RWPE1 (cell line): ENCODE measurements at regions not wholly inside any gene's neighbourhood (a gene's known extent, or its start where the extent isn't known, plus 50 kb on each side); places are given as distances from the start of the nearest gene placed in this dataset.

Experiments used
- CTCF ChIA-PET: fragments of 350-600 bp; sonication (Branson Sonifier 250); formaldehyde crosslinking; extraction: SDS; loops from one replicate; lab custom pipeline; 2021; lab: Yijun Ruan, JAX
- POLR2A ChIA-PET: fragments of 400-600 bp; formaldehyde crosslinking; extraction: SDS; loops from one replicate; lab custom pipeline; 2020; ENCODE audit warnings: antibody characterized with exemption; ENCODE audit not compliant: low non-redundant PET; lab: Yijun Ruan, JAX
- DNase-seq: peaks from one replicate; pipeline ENCODE4 v3.0.0; 2012; ENCODE audit warnings: low spot score
- H3K27ac ChIP-seq: fragments of 450-650 bp; 2 replicates; pipeline ENCODE4 v1.5.1; 2017
- CTCF ChIP-seq: fragments of 450-650 bp; conservative IDR thresholded peaks from 2 replicates; pipeline ENCODE4 v1.5.1; 2017; ENCODE audit warnings: low read depth, mild to moderate bottlenecking

GRCh38 chr4:33025236-33025635 is 2305.1 kb downstream of the PCDH7 start:
- ChIA-PET POLR2A (no interaction called here), CTCF (interaction anchor here (0.9 kb wide), 1 partner anchor 41 kb away, joined by 5 read pairs; no protein-coding TSS in a partner anchor)
- no peak overlapping the region for H3K27ac ChIP-seq
- no peak for DNase-seq
- no peak for TF ChIP-seq CTCF

- no peak overlapping the region for H3K27ac ChIP-seq
- no peak for DNase-seq
- ChIA-PET POLR2A (no interaction called here), CTCF (no interaction called here)
- TF ChIP-seq CTCF, result no peak
These were observed 2309.8 kb downstream of the PCDH7 start for GRCh38 chr4:33029976-33030375.

GRCh38 chr4:33031328-33031727 is 2311.2 kb downstream of the PCDH7 start:
- POLR2A ChIA-PET, result no interaction called here

GRCh38 chr4:33037464-33037863 is 2317.3 kb downstream of the PCDH7 start:
- DNase-seq, result no peak
- H3K27ac ChIP-seq, result no peak overlapping the region
- TF ChIP-seq CTCF, result no peak
- POLR2A ChIA-PET, result no interaction called here
- CTCF ChIA-PET, result interaction anchor here (0.6 kb wide), 1 partner anchor 15 kb away, joined by 3 read pairs; no protein-coding TSS in a partner anchor

More at GRCh38 chr4:33031328-33031727, 2311.2 kb downstream of the PCDH7 start:
- CTCF ChIA-PET, result no interaction called here
- DNase-seq, result no peak
- TF ChIP-seq CTCF, result no peak
- no peak overlapping the region for H3K27ac ChIP-seq

GRCh38 chr4:33045334-33045733 is 2325.2 kb downstream of the PCDH7 start:
- ChIA-PET CTCF (no interaction called here), POLR2A (no interaction called here)
- no peak for DNase-seq
- no peak for TF ChIP-seq CTCF
- H3K27ac ChIP-seq, result no peak overlapping the region

- CTCF ChIA-PET, result interaction anchor here (0.5 kb wide), 1 partner anchor 15 kb away, joined by 3 read pairs; no protein-coding TSS in a partner anchor
- no peak for DNase-seq
- POLR2A ChIA-PET, result no interaction called here
- no peak for TF ChIP-seq CTCF
- no peak overlapping the region for H3K27ac ChIP-seq
These were observed 2332.1 kb downstream of the PCDH7 start for GRCh38 chr4:33052241-33052640.
